Sigmoid colon (tissue), 4 donors: ENCODE measurements at regions not wholly inside any gene's neighbourhood (a gene's known extent, or its start where the extent isn't known, plus 50 kb on each side); places are given as distances from the start of the nearest gene placed in this dataset.

ENCODE experiments used
- CTCF ChIP-seq, 4 experiments: fragments of 450-650 bp in 3 of 4; fragments of 200-600 bp in 1 of 4; IDR thresholded peaks; one replicate each; pipeline ENCODE4 v1.5.1; 2016 to 2019; ENCODE audit warnings: antibody characterized with exemption in 4 of 4, mild to moderate bottlenecking in 3 of 4, moderate library complexity in 2 of 4
- EP300 ChIP-seq, 4 donors: sonication (generic); formaldehyde crosslinking; IDR thresholded peaks; one replicate each; pipeline ENCODE4 v1.6.1; 2017; ENCODE audit warnings: antibody characterized with exemption in 4 of 4
- POLR2A ChIP-seq, 2 donors: fragments of 450-650 bp; IDR thresholded peaks; one replicate each; pipeline ENCODE4 v1.6.1; 2016; ENCODE audit warnings: antibody characterized with exemption in 2 of 2, mild to moderate bottlenecking in 2 of 2, moderate library complexity in 2 of 2
- POLR2AphosphoS5 ChIP-seq, 4 donors: sonication (generic); formaldehyde crosslinking; IDR thresholded peaks; one replicate each; pipeline ENCODE4 v1.6.1; 2017; ENCODE audit warnings: antibody characterized with exemption in 4 of 4

- TF ChIP-seq CTCF (IDR thresholded peaks at IDR 0.05) (no peak), POLR2A (IDR thresholded peaks at IDR 0.05) (no peak), EP300 (IDR thresholded peaks at IDR 0.05) (no peak), POLR2AphosphoS5 (IDR thresholded peaks at IDR 0.05) (no peak)
Measured at GRCh38 chr10:29807163-29807806, 172.5 kb upstream of the SVIL start.
